Glutamatergic neuron (in vitro differentiated cells): ENCODE measurements at regions not wholly inside any gene's neighbourhood (a gene's known extent, or its start where the extent isn't known, plus 50 kb on each side); places are given as distances from the start of the nearest gene placed in this dataset.

Experiments
- DNase-seq: peaks from one replicate; pipeline ENCODE4 v3.0.0; 2022
- H3K27ac Mint-ChIP-seq: one replicate; pipeline ENCODE4 v1.8.0; 2020; ENCODE audit warnings: mild to moderate bottlenecking, mixed read lengths, inconsistent platforms; ENCODE audit not compliant: unreplicated experiment
- H3K27me3 Mint-ChIP-seq: one replicate; pipeline ENCODE4 v1.8.0; 2020; ENCODE audit warnings: mild to moderate bottlenecking, moderate library complexity, mixed read lengths, inconsistent platforms; ENCODE audit not compliant: unreplicated experiment
- H3K36me3 Mint-ChIP-seq: one replicate; pipeline ENCODE4 v1.8.0; 2020; ENCODE audit warnings: mild to moderate bottlenecking, mixed read lengths, inconsistent platforms; ENCODE audit not compliant: unreplicated experiment
- H3K4me1 Mint-ChIP-seq: one replicate; pipeline ENCODE4 v1.8.0; 2020; ENCODE audit warnings: mild to moderate bottlenecking, low read depth, mixed read lengths, inconsistent platforms; ENCODE audit not compliant: unreplicated experiment
- H3K4me3 Mint-ChIP-seq: one replicate; pipeline ENCODE4 v1.8.0; 2020; ENCODE audit warnings: mild to moderate bottlenecking, mixed read lengths, inconsistent platforms; ENCODE audit not compliant: unreplicated experiment
- H3K9me3 Mint-ChIP-seq: one replicate; pipeline ENCODE4 v1.8.0; 2020; ENCODE audit warnings: mild to moderate bottlenecking, moderate library complexity, mixed read lengths, inconsistent platforms; ENCODE audit not compliant: unreplicated experiment
- TF ChIP-seq, protein P1 (sequence below): fragments of 200-600 bp; sonication (generic); IDR thresholded peaks from one replicate; pipeline ENCODE4 v1.5.0; 2021; ENCODE audit not compliant: partially characterized antibody, unreplicated experiment

DNA sequence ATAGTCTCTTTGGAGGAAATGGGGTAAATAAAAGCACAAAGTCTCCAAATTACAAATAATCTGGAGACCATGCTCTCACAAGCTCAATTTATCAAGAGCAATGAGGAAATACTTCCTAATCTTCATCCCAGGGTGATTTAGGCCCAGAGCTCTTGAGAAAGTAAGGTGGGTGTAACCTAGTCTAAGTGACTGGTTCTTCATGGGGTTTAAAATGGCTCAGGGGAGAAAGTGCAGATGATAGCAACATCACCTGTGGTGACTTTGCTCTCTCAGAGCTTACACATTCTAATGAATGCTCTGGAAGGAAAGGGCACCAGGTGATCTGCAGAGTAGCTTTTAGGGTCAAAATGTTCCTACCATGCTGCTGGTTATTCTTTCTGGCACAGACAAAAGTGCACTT is 118.4 kb upstream of the TP63 start:
- H3K4me3 Mint-ChIP-seq: no peak overlapping the region
- H3K9me3 Mint-ChIP-seq: no peaks in the 10 kb centered on the region
- no peaks in the 10 kb centered on the region for H3K36me3 Mint-ChIP-seq
- no peak overlapping the region for H3K27ac Mint-ChIP-seq
- TF ChIP-seq, protein P1, sequence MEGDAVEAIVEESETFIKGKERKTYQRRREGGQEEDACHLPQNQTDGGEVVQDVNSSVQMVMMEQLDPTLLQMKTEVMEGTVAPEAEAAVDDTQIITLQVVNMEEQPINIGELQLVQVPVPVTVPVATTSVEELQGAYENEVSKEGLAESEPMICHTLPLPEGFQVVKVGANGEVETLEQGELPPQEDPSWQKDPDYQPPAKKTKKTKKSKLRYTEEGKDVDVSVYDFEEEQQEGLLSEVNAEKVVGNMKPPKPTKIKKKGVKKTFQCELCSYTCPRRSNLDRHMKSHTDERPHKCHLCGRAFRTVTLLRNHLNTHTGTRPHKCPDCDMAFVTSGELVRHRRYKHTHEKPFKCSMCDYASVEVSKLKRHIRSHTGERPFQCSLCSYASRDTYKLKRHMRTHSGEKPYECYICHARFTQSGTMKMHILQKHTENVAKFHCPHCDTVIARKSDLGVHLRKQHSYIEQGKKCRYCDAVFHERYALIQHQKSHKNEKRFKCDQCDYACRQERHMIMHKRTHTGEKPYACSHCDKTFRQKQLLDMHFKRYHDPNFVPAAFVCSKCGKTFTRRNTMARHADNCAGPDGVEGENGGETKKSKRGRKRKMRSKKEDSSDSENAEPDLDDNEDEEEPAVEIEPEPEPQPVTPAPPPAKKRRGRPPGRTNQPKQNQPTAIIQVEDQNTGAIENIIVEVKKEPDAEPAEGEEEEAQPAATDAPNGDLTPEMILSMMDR: no peak
- peaks cover 2% of the 10 kb centered on the region for H3K27me3 Mint-ChIP-seq
- DNase-seq: no peak
- no peaks in the 10 kb centered on the region for H3K4me1 Mint-ChIP-seq

DNA sequence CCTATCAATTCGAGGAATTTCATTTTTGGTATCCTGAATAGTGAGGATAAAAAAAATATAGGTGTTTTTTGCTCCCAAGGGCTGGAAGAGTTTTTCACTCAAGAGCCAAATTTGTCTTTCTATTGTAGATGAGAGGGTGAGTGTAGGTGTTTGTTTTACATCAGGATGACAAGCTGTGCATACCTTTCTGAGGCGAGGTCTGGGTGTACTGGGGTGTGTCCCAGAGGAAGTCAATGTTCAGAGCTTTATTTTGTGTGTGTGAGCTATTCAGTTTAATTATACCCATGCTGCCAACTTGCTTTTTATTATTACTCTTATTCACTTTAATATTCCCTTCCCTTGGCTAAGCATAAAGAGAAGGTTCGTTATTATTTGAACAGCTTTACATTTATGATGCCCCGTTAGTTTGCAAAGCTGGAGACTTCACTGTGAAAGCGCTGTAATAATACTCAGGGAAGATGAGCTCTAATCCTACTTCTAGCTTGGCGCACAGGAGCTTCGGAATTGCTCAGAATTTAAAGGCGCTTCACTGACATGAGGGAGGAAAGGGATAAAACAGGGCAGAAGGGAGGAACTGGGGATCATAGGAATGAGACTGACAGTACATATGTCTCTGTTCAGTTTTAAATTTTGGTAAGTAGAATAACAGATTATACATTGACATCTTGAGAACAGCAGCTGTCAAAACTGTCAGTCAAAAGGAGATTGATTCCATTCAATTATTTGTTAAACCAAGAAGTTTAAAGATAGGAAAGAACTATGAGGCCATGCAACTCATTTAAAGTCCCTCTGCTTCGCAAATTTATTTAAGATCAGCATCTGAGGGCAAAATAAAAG is 117.7 kb upstream of the TP63 start:
- no peaks in the 10 kb centered on the region for H3K9me3 Mint-ChIP-seq
- H3K27ac Mint-ChIP-seq: no peak overlapping the region
- H3K36me3 Mint-ChIP-seq: no peaks in the 10 kb centered on the region
- no peak overlapping the region for H3K4me3 Mint-ChIP-seq
- H3K4me1 Mint-ChIP-seq: no peaks in the 10 kb centered on the region
- TF ChIP-seq, protein P1: no peak
- H3K27me3 Mint-ChIP-seq: peaks cover 2% of the 10 kb centered on the region
- no peak for DNase-seq

DNA sequence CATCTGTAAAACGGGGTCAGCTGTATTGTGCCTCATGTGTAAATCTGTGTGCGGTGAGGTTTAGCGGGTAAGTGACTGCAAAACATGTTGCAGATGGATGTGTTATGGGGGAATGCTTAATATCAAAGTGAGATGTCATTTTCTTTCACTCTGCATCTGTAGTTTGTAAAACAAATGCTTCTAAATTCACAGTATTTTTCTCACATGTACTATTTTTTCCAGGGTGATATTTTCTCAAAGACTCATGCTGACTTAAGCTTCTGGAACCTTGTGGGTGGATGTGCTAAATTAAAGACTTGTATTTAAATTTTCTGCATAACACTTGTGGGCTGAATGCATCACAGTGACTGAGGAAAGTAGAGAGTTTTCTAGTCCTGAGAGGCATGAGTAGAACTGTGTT is 115.2 kb upstream of the TP63 start:
- peaks cover 2% of the 10 kb centered on the region for H3K9me3 Mint-ChIP-seq
- DNase-seq: no peak
- H3K4me1 Mint-ChIP-seq: no peaks in the 10 kb centered on the region
- H3K36me3 Mint-ChIP-seq: peaks cover 5% of the 10 kb centered on the region
- H3K4me3 Mint-ChIP-seq: no peak overlapping the region
- H3K27me3 Mint-ChIP-seq: peaks cover 2% of the 10 kb centered on the region
- TF ChIP-seq, protein P1: no peak
- H3K27ac Mint-ChIP-seq: no peak overlapping the region

DNA sequence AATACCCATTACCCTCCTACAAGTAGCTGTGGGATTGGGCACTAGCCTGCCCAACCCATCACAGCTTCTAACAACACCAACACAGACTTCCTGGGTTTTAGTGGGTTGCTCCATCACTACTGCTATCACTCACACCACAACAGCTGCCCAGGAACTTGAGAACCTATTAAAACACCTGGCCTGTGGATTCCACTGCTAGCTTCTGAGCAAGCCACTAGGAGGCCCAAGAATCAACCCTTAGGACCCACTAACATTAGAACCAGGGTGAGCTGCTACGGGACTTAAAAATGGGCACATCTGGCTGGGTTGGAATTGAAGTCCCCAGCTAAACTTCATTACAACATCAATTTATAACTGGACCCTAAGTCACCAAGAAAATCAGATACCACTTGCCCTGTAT is 113.2 kb upstream of the TP63 start:
- H3K27ac Mint-ChIP-seq: no peak overlapping the region
- no peak for DNase-seq
- H3K4me3 Mint-ChIP-seq: no peak overlapping the region
- H3K9me3 Mint-ChIP-seq: peaks cover 2% of the 10 kb centered on the region
- H3K27me3 Mint-ChIP-seq: peaks cover 2% of the 10 kb centered on the region
- H3K4me1 Mint-ChIP-seq: no peaks in the 10 kb centered on the region
- peaks cover 5% of the 10 kb centered on the region for H3K36me3 Mint-ChIP-seq
- TF ChIP-seq, protein P1: no peak

DNA sequence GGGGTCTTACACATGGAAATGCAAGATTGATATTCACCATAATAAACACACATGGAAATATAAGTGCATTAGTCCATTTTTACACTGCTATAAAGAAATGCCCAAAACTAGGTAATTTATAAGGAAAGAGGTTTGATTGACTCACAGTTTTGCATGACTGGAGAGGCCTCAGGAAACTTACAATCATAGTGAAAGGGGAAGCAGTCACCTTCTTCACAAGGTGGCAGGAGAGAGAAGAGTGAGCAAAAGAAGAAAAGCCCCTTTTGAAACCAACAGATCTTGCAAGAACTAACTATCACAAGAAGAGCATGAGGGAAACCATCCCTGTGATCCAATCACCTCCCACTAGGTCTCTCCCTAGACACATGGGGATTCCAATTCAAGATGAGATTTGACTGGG is 111.7 kb upstream of the TP63 start:
- Mint-ChIP-seq H3K4me3 (no peak overlapping the region), H3K4me1 (no peaks in the 10 kb centered on the region), H3K27ac (no peak overlapping the region), H3K36me3 (peaks cover 5% of the 10 kb centered on the region), H3K9me3 (peaks cover 2% of the 10 kb centered on the region), H3K27me3 (peaks cover 4% of the 10 kb centered on the region)
- DNase-seq: no peak
- TF ChIP-seq, protein P1: no peak
